ENCODE measurements at regions not wholly inside any gene's neighbourhood (a gene's known extent, or its start where the extent isn't known, plus 50 kb on each side); places are given as distances from the start of the nearest gene placed in this dataset.

- no peak overlapping the region for H3K4me3 ChIP-seq (ENCODE audit: low read depth, low read length)
- no peak for DNase-seq (ENCODE audit: low read depth)
- TF ChIP-seq, protein P1, sequence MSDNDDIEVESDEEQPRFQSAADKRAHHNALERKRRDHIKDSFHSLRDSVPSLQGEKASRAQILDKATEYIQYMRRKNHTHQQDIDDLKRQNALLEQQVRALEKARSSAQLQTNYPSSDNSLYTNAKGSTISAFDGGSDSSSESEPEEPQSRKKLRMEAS (IDR thresholded peaks at IDR 0.05; ENCODE audit: low read depth, low read length) = no peak
- TF ChIP-seq POLR2A (IDR thresholded peaks at IDR 0.05; ENCODE audit: extremely low read depth, insufficient read length) (no peak), MYC (IDR thresholded peaks at IDR 0.05; ENCODE audit: low read depth, low read length) (no peak)
- TF ChIP-seq, protein P2, sequence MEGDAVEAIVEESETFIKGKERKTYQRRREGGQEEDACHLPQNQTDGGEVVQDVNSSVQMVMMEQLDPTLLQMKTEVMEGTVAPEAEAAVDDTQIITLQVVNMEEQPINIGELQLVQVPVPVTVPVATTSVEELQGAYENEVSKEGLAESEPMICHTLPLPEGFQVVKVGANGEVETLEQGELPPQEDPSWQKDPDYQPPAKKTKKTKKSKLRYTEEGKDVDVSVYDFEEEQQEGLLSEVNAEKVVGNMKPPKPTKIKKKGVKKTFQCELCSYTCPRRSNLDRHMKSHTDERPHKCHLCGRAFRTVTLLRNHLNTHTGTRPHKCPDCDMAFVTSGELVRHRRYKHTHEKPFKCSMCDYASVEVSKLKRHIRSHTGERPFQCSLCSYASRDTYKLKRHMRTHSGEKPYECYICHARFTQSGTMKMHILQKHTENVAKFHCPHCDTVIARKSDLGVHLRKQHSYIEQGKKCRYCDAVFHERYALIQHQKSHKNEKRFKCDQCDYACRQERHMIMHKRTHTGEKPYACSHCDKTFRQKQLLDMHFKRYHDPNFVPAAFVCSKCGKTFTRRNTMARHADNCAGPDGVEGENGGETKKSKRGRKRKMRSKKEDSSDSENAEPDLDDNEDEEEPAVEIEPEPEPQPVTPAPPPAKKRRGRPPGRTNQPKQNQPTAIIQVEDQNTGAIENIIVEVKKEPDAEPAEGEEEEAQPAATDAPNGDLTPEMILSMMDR (IDR thresholded peaks at IDR 0.05; ENCODE audit: low read depth, low read length) = no peak
These were observed 568.7 kb upstream of the DSEL start for GRCh38 chr18:68085251-68085650.

DNA sequence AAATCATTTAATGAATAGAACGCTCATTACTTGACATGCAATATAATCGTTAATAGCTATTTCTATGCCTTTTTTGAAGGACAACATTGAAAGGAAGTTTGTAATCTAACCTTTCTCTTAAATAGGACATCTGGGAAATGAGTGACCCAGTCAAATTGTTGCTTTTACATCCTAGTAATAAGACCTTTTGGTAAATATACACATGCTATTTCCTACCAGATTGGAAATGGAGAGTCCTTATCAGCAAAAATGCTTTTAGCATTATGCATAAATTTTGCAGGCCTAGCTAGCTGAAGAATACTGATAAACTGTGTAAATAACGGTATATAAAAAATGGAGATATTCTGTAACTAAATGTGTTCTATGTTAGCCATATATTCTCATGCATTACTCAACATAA is 567.3 kb upstream of the DSEL start:
- no peak overlapping the region for H3K4me3 ChIP-seq (ENCODE audit: low read depth, low read length)
- TF ChIP-seq, protein P1 (IDR thresholded peaks at IDR 0.05; ENCODE audit: low read depth, low read length) = no peak
- no peak for TF ChIP-seq POLR2A (IDR thresholded peaks at IDR 0.05; ENCODE audit: extremely low read depth, insufficient read length)
- TF ChIP-seq MYC (IDR thresholded peaks at IDR 0.05; ENCODE audit: low read depth, low read length) = no peak
- TF ChIP-seq, protein P2 (IDR thresholded peaks at IDR 0.05; ENCODE audit: low read depth, low read length) = no peak
- DNase-seq (ENCODE audit: low read depth) = no peak

GRCh38 chr18:68083131-68083530 is 566.6 kb upstream of the DSEL start:
- TF ChIP-seq, protein P2 (IDR thresholded peaks at IDR 0.05; ENCODE audit: low read depth, low read length) = no peak
- TF ChIP-seq, protein P1 (IDR thresholded peaks at IDR 0.05; ENCODE audit: low read depth, low read length) = no peak
- TF ChIP-seq MYC (IDR thresholded peaks at IDR 0.05; ENCODE audit: low read depth, low read length) = no peak
- TF ChIP-seq POLR2A (IDR thresholded peaks at IDR 0.05; ENCODE audit: extremely low read depth, insufficient read length) = no peak
- no peak overlapping the region for H3K4me3 ChIP-seq (ENCODE audit: low read depth, low read length)
- DNase-seq (ENCODE audit: low read depth) = no peak

- TF ChIP-seq, protein P1 (IDR thresholded peaks at IDR 0.05; ENCODE audit: low read depth, low read length) = no peak
- TF ChIP-seq MYC (IDR thresholded peaks at IDR 0.05; ENCODE audit: low read depth, low read length) (no peak), POLR2A (IDR thresholded peaks at IDR 0.05; ENCODE audit: extremely low read depth, insufficient read length) (no peak)
- TF ChIP-seq, protein P2 (IDR thresholded peaks at IDR 0.05; ENCODE audit: low read depth, low read length) = no peak
- no peak overlapping the region for H3K4me3 ChIP-seq (ENCODE audit: low read depth, low read length)
- no peak for DNase-seq (ENCODE audit: low read depth)
These were observed 556.2 kb upstream of the DSEL start for GRCh38 chr18:68072744-68073143.

- no peak overlapping the region for H3K4me3 ChIP-seq (ENCODE audit: low read depth, low read length)
- DNase-seq (ENCODE audit: low read depth) = no peak
- TF ChIP-seq, protein P1 (IDR thresholded peaks at IDR 0.05; ENCODE audit: low read depth, low read length) = no peak
- TF ChIP-seq POLR2A (IDR thresholded peaks at IDR 0.05; ENCODE audit: extremely low read depth, insufficient read length) (no peak), MYC (IDR thresholded peaks at IDR 0.05; ENCODE audit: low read depth, low read length) (no peak)
- TF ChIP-seq, protein P2 (IDR thresholded peaks at IDR 0.05; ENCODE audit: low read depth, low read length) = no peak
These were observed 544.4 kb upstream of the DSEL start for GRCh38 chr18:68060871-68061270.

DNA sequence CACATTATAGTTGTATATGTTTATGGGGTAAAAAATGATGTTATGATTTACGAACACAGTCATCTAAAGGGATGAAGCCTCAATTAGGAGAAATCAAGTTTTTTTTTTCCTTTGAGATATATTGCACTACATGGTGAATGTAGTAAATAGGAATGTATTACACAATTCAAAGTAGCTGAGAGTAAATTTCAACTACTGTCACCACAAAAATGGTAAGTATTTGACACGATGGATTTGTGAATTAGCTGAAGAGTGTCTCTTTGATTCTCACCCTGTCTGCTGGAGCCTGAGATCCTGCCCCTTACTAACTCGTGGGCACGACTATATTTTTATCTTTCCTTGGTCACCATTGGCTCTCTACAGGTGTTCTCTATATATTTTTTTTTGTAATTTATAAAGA is 540.4 kb upstream of the DSEL start:
- H3K4me3 ChIP-seq (ENCODE audit: low read depth, low read length) = no peak overlapping the region
- TF ChIP-seq, protein P1 (IDR thresholded peaks at IDR 0.05; ENCODE audit: low read depth, low read length) = no peak
- TF ChIP-seq, protein P2 (IDR thresholded peaks at IDR 0.05; ENCODE audit: low read depth, low read length) = no peak
- no peak for TF ChIP-seq MYC (IDR thresholded peaks at IDR 0.05; ENCODE audit: low read depth, low read length)
- no peak for TF ChIP-seq POLR2A (IDR thresholded peaks at IDR 0.05; ENCODE audit: extremely low read depth, insufficient read length)
- no peak for DNase-seq (ENCODE audit: low read depth)
